Esophagus (tissue), 2 donors: ENCODE measurements at regions not wholly inside any gene's neighbourhood (a gene's known extent, or its start where the extent isn't known, plus 50 kb on each side); places are given as distances from the start of the nearest gene placed in this dataset.

Experiments
- H3K27ac ChIP-seq, 2 donors: one replicate each; pipeline ENCODE4 v1.5.1; 2013; ENCODE audit warnings: low read depth in 2 of 2, mild to moderate bottlenecking in 2 of 2, inconsistent platforms in 1 of 2, low read length in 1 of 2, moderate library complexity in 1 of 2
- H3K27me3 ChIP-seq, 2 donors: one replicate each; pipeline ENCODE4 v1.6.1; 2013; ENCODE audit warnings: low read length in 2 of 2, control low read depth in 1 of 2, mild to moderate bottlenecking in 1 of 2; ENCODE audit not compliant: insufficient read depth in 2 of 2, control insufficient read depth in 1 of 2
- H3K36me3 ChIP-seq, 2 donors: one replicate each; pipeline ENCODE4 v1.6.1; 2013; ENCODE audit warnings: low read length in 1 of 2; ENCODE audit not compliant: control insufficient read depth in 2 of 2, insufficient read depth in 2 of 2
- H3K4me1 ChIP-seq, 2 donors: one replicate each; pipeline ENCODE4 v1.6.1; 2013; ENCODE audit warnings: low read length in 1 of 2; ENCODE audit not compliant: control insufficient read depth in 2 of 2, insufficient read depth in 2 of 2
- H3K4me3 ChIP-seq, 2 donors: one replicate each; pipeline ENCODE4 v1.5.1; 2013; ENCODE audit warnings: low read length in 2 of 2, mild to moderate bottlenecking in 2 of 2, low read depth in 1 of 2, moderate library complexity in 1 of 2
- H3K9me3 ChIP-seq, 2 donors: one replicate each; pipeline ENCODE4 v1.6.1; 2013; ENCODE audit warnings: mild to moderate bottlenecking in 2 of 2, low read depth in 1 of 2, low read length in 1 of 2, moderate library complexity in 1 of 2; ENCODE audit not compliant: control insufficient read depth in 2 of 2, insufficient read depth in 1 of 2
- WGBS, 2 donors: extraction: QIAGEN DNeasy Blood & Tissue Kit; methylation state at CpG; one replicate each; pipeline ENCODE4 v1.1.7; 2013; 5-methylcytosine and 5-hydroxymethylcytosine counted together
- donor health status: healthy with polysubstance abuse.
- donor health status: Bipolar disorder and iron deficiency.

DNA sequence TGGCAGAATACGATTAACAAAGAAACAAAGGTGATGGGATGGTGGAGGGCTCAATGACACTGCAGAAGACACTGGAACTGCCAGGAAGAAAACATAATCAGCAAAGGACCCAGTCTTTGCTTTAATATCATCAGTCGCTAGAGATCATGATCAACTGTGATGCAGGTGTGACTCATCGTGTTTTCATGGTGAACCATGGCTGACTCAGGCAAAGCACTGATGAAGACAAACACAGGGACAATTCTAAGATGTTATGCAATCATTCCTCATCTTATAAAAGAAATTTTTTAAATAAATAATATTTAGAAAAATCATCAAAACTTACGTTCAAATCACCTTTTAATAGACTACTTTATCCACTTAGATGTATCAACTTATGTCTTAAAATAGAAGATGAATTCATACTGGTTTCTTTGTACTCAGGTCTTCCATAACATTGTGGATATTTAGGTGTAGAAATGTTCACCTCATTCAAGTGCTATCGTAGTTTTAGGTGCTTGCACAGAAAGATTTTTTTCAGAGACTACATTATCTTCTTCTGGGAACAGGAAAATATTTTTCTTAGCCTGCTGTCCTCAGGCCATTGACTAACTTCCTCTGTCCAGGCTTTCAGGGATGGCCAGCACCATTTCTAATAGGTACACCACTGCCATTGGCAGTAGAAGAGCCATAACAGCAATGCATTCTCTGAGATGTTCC, 673.4 kb upstream of the MEF2C start:
- Histone ChIP-seq H3K27me3 (no peaks in the 10 kb centered on the region), H3K4me1 (no peaks in the 10 kb centered on the region), H3K27ac (no peak overlapping the region), H3K9me3 (no peaks in the 10 kb centered on the region), H3K36me3 (no peaks in the 10 kb centered on the region), H3K4me3 (no peak overlapping the region)
- WGBS, 2 donors = 54 to 56% methylated on average over 5 of the region's 5 CpGs

- H3K27me3 ChIP-seq = no peaks in the 10 kb centered on the region
- no peak overlapping the region for H3K27ac ChIP-seq
- H3K36me3 ChIP-seq = no peaks in the 10 kb centered on the region
- H3K4me1 ChIP-seq = no peaks in the 10 kb centered on the region
- WGBS, 2 donors = 86 to 94% methylated on average over 1 of the region's 1 CpG
- no peak overlapping the region for H3K4me3 ChIP-seq
- no peaks in the 10 kb centered on the region for H3K9me3 ChIP-seq
Measured at GRCh38 chr5:89546657-89547056, 663.7 kb upstream of the MEF2C start.

- WGBS, 2 donors = 55 to 66% methylated on average over 5 of the region's 5 CpGs
- Histone ChIP-seq H3K27me3 (no peaks in the 10 kb centered on the region), H3K36me3 (no peaks in the 10 kb centered on the region), H3K27ac (no peak overlapping the region), H3K4me1 (no peaks in the 10 kb centered on the region), H3K4me3 (no peak overlapping the region), H3K9me3 (no peaks in the 10 kb centered on the region)
Measured at GRCh38 chr5:89545626-89546025, 662.6 kb upstream of the MEF2C start.

- H3K4me1 ChIP-seq = no peaks in the 10 kb centered on the region
- H3K4me3 ChIP-seq = no peak overlapping the region
- no peaks in the 10 kb centered on the region for H3K27me3 ChIP-seq
- H3K9me3 ChIP-seq = no peaks in the 10 kb centered on the region
- 56 to 65% methylated on average over 2 of the region's 2 CpGs for WGBS, 2 donors
- no peaks in the 10 kb centered on the region for H3K36me3 ChIP-seq
- no peak overlapping the region for H3K27ac ChIP-seq
Measured at GRCh38 chr5:89545076-89545475, 662.1 kb upstream of the MEF2C start.

DNA sequence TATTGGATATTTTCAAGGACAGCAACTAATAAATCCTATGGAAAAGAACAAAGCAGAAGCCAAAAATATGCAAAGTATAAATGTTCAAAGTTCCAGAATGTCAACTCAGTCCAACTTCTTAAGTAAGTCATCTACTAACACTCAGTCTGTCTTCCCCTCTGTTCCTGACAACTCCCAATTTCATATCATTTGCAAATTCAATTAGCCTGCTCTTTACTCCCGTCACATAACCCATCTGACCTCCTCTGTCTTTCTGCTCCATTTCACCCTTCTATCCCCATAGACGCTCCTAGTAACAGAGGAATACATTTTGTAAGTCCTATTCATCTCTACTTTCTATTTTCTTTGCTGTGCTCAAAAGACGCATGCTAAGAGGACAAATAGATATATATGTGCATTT, 659.8 kb upstream of the MEF2C start:
- no peaks in the 10 kb centered on the region for H3K27me3 ChIP-seq
- WGBS, 2 donors = 85 to 86% methylated on average over 3 of the region's 3 CpGs

GRCh38 chr5:89537800-89538199, 654.8 kb upstream of the MEF2C start:
- Histone ChIP-seq H3K27me3 (no peaks in the 10 kb centered on the region), H3K36me3 (no peaks in the 10 kb centered on the region), H3K4me1 (no peaks in the 10 kb centered on the region), H3K9me3 (no peaks in the 10 kb centered on the region), H3K4me3 (no peak overlapping the region), H3K27ac (no peak overlapping the region)
- WGBS, 2 donors = 89 to 90% methylated on average over 2 of the region's 2 CpGs

More for the DNA sequence above, 659.8 kb upstream of the MEF2C start:
- Histone ChIP-seq H3K4me1 (no peaks in the 10 kb centered on the region), H3K4me3 (no peak overlapping the region), H3K27ac (no peak overlapping the region), H3K36me3 (no peaks in the 10 kb centered on the region), H3K9me3 (no peaks in the 10 kb centered on the region)

DNA sequence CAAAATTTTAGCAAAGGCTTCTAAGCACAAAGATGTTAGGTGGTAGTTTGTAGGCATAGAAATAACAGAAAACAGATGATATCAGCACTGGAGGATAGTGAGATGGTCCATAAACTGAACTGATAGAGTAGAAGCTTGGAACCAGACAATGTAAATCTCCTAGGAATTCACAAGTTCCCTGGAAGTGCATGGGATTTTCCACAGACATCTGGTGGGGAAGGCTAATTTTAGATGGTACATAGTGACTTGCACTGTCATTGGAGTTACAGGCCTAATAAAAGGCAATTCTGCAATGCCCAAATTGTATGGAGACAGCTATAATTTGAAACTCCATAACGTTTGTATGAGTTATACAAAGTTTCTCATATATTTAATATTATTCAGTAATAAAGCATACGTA, 653.0 kb upstream of the MEF2C start:
- H3K4me3 ChIP-seq = no peak overlapping the region
- H3K36me3 ChIP-seq = no peaks in the 10 kb centered on the region
- no peak overlapping the region for H3K27ac ChIP-seq
- no peaks in the 10 kb centered on the region for H3K27me3 ChIP-seq
- no peaks in the 10 kb centered on the region for H3K9me3 ChIP-seq
- H3K4me1 ChIP-seq = no peaks in the 10 kb centered on the region
- 81 to 82% methylated on average over 2 of the region's 2 CpGs for WGBS, 2 donors

DNA sequence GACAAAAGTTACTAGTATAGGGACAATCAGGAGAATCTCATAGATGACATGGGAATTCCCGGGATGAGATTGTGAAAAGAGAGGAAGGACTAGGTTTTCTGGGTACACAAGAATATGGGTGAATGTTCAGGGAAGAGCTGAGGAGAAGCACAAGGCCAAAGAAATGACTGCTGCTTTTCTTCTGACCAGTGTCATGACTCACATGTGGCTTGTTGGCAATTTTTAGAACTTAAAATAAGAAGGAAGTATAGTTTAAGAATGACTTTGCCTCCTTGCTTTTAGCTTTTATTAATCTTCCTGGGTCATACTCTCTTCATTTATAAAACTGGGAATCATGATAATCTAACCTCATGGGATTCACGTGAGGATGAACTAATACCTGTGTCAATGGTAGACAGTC, 652.4 kb upstream of the MEF2C start:
- Histone ChIP-seq H3K36me3 (no peaks in the 10 kb centered on the region), H3K9me3 (no peaks in the 10 kb centered on the region), H3K4me1 (no peaks in the 10 kb centered on the region), H3K4me3 (no peak overlapping the region), H3K27ac (no peak overlapping the region), H3K27me3 (no peaks in the 10 kb centered on the region)
- WGBS, 2 donors = 90 to 97% methylated on average over 2 of the region's 2 CpGs

- Histone ChIP-seq H3K27me3 (no peaks in the 10 kb centered on the region), H3K4me1 (no peaks in the 10 kb centered on the region), H3K36me3 (no peaks in the 10 kb centered on the region), H3K9me3 (no peaks in the 10 kb centered on the region), H3K27ac (no peak overlapping the region), H3K4me3 (no peak overlapping the region)
Measured at GRCh38 chr5:89534331-89534730, 651.3 kb upstream of the MEF2C start.

GRCh38 chr5:89524785-89525184, 641.8 kb upstream of the MEF2C start:
- 85 to 92% methylated on average over 3 of the region's 3 CpGs for WGBS, 2 donors
- Histone ChIP-seq H3K9me3 (peaks cover 2% of the 10 kb centered on the region in 2 donors), H3K36me3 (no peaks in the 10 kb centered on the region), H3K4me3 (no peak overlapping the region), H3K4me1 (no peaks in the 10 kb centered on the region), H3K27me3 (no peaks in the 10 kb centered on the region), H3K27ac (no peak overlapping the region)
